ENCODE measurements at regions not wholly inside any gene's neighbourhood (a gene's known extent, or its start where the extent isn't known, plus 50 kb on each side); places are given as distances from the start of the nearest gene placed in this dataset.

DNA sequence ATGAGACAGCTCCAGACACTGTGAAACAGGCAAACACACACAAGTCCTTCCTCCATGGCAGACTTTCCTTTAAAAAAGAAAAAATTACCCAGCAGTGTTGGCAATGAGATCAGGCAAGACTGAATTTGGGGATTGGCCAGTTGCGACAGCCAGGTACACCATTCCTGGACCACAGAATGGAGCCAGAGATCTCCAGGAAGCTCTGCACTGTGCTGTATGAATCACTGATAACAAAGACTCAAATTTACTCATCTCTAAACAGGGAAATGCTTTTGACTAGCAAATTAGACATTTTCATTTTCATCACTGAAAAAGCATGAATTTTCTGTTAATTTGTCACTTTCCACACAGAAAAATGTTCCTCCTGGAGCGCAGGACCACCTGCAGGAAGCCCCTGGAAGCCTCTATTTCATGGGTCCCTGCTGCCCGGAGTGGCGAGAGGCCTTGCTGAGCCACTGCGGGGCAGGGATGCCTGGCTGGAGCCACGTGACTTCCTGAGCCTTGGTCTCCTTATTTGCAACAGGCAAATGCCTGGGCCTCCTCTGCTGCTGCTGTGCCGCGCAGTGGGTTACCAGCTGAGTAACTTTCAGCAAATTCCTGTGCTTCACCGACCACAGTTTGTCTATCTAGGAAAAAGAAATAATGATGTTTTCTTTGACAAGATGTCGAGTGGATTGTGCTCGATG lies 185.9 kb upstream of the ZNF618 start:
- TF ChIP-seq, protein P1, sequence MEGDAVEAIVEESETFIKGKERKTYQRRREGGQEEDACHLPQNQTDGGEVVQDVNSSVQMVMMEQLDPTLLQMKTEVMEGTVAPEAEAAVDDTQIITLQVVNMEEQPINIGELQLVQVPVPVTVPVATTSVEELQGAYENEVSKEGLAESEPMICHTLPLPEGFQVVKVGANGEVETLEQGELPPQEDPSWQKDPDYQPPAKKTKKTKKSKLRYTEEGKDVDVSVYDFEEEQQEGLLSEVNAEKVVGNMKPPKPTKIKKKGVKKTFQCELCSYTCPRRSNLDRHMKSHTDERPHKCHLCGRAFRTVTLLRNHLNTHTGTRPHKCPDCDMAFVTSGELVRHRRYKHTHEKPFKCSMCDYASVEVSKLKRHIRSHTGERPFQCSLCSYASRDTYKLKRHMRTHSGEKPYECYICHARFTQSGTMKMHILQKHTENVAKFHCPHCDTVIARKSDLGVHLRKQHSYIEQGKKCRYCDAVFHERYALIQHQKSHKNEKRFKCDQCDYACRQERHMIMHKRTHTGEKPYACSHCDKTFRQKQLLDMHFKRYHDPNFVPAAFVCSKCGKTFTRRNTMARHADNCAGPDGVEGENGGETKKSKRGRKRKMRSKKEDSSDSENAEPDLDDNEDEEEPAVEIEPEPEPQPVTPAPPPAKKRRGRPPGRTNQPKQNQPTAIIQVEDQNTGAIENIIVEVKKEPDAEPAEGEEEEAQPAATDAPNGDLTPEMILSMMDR (IDR thresholded peaks at IDR 0.05 in 8 of 11, conservative IDR thresholded peaks at IDR 0.05 in 3 of 11) = no peak
- TF ChIP-seq POLR2A (IDR thresholded peaks at IDR 0.05) = no peak

All from spleen (tissue), 7 donors.